SK-N-SH treated with all-trans-retinoic acid at 6 μM for 48 hours (cell line): ENCODE measurements at regions not wholly inside any gene's neighbourhood (a gene's known extent, or its start where the extent isn't known, plus 50 kb on each side); places are given as distances from the start of the nearest gene placed in this dataset.

Experiments
- CSDC2 ChIP-seq: fragments of 250-450 bp; sonication (Bioruptor Pico); IDR thresholded peaks from 2 replicates; pipeline ENCODE4 v1.5.0; 2020; ENCODE audit warnings: mild to moderate bottlenecking, moderate library complexity
- ESRRG ChIP-seq: fragments of 250-450 bp; sonication (Bioruptor Pico); IDR thresholded peaks from 2 replicates; pipeline ENCODE4 v1.6.1; 2021; ENCODE audit warnings: mild to moderate bottlenecking
- ISL1 ChIP-seq: fragments of 250-450 bp; sonication (Bioruptor Pico); IDR thresholded peaks from 2 replicates; pipeline ENCODE4 v2.1.2; 2022; ENCODE audit warnings: mild to moderate bottlenecking, moderate library complexity
- PPARA ChIP-seq: fragments of 250-450 bp; sonication (Bioruptor Pico); IDR thresholded peaks from 2 replicates; pipeline ENCODE4 v1.5.0; 2020; ENCODE audit warnings: mild to moderate bottlenecking, borderline replicate concordance
- TOX ChIP-seq: fragments of 250-450 bp; sonication (Bioruptor Pico); IDR thresholded peaks from 2 replicates; pipeline ENCODE4 v1.8.0; 2021; ENCODE audit warnings: mild to moderate bottlenecking, moderate library complexity, borderline replicate concordance
- TSHZ2 ChIP-seq: fragments of 250-450 bp; sonication (Bioruptor Pico); IDR thresholded peaks from 2 replicates; pipeline ENCODE4 v1.5.0; 2020; ENCODE audit warnings: mild to moderate bottlenecking, moderate library complexity
- ZC3H10 ChIP-seq: fragments of 250-450 bp; sonication (Bioruptor Pico); IDR thresholded peaks from 2 replicates; pipeline ENCODE4 v1.5.1; 2021; ENCODE audit warnings: mild to moderate bottlenecking, moderate library complexity

DNA sequence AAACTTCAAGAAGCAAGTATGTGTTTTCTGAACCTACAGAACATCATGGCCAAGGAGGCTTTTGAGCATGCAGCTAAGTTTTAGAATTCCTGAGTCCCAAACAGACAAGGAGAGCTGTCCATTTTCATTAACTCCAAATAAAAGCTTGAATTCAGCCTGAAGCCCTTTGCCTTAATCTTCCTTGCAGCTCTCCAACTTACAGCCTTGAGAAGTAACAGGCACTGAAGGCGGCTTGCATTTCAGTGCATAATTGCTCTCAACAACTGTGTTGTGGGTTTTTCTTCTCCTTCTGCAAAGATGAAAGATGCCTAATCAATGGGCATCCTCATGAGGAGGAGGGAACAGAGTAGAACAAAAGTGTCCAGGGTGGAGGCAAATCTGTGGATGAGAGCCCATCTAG lies 286.0 kb downstream of the FAT3 start:
- no peak for TF ChIP-seq ZC3H10 (CRISPR knock-in tag)
- no peak for TF ChIP-seq TOX (CRISPR knock-in tag)
- no peak for TF ChIP-seq CSDC2 (CRISPR knock-in tag)
- TF ChIP-seq ISL1 (CRISPR knock-in tag), result no peak
- no peak for TF ChIP-seq TSHZ2
- TF ChIP-seq ESRRG (CRISPR knock-in tag), result no peak
- no peak for TF ChIP-seq PPARA (CRISPR knock-in tag)
